ENCODE measurements at regions not wholly inside any gene's neighbourhood (a gene's known extent, or its start where the extent isn't known, plus 50 kb on each side); places are given as distances from the start of the nearest gene placed in this dataset.

DNA sequence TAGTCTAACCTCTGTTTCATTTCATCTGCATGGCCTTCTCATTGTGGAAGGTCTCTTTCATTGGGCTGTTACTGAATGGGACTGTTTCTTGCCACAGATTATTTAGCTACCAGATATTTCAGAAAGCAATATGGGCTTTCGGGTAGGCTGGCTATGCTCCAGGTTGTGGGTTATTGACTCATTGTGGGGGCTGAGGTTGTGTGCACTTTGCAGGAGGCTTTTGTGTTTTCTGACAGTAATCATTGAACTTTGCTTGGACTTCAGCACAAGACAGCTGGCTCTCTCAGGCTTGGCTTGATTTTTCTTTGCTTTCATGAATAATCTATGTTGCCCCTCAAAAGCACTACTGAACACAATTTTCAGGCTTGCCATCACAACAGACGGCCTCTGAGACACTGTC is 771.1 kb upstream of the TSPY4 start:
- no peak for DNase-seq

GRCh38 chrY:8570384-8570783 is 766.9 kb upstream of the TSPY4 start:
- DNase-seq = no peak

DNA sequence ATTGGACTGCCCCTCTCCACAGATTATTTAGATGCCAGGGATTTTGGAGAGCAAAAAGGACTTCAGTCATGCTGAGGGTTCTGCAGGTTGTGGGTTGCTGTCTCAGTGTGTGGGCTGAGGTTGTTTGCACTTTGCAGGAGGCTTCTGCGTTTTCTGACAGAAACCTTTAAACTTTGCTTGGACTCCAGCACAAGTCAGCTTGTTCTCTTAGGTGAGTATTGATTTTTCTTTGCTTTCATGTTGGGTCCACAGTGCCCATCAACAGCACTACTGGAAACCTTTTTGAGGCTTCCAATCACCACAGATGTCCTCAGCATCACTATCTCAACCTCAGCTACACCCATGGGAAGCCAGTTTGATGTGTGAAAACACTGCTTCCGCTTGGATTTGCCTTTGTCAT is 764.3 kb upstream of the TSPY4 start:
- no peak for DNase-seq

DNA sequence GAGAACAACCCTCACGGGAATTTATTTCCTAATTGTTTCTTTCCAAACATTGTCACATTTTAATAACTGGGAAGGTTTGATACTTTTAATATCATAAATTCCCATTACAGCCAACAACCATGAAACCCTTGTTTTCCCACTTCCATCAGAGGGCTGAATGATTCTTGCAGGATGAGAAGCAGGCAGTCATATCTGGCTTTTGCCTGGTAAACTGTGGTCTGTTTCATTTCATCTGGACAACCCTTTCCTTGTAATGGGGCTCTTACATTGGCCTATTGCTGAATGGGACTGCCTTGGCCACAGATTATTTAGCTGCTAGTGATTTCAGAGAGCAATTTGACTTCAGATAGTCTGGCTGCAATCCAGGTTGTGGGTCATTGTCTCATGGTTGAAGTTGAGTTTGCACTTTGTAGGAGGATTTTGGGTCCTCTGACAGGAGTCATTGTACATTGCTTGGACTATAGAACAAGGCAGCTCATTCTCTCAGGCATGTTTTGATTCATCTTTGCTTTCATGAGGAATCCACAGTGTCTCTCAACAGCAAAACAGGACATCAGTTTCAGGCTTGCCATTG is 754.9 kb upstream of the TSPY4 start:
- DNase-seq = no peak

- no peak for DNase-seq
Observed at GRCh38 chrY:8583191-8583590, 754.1 kb upstream of the TSPY4 start.

GRCh38 chrY:8590641-8591040 is 746.6 kb upstream of the TSPY4 start:
- no peak for DNase-seq

GRCh38 chrY:8591821-8592516 is 745.3 kb upstream of the TSPY4 start:
- no peak for DNase-seq

- DNase-seq = no peak
Observed at GRCh38 chrY:8594657-8595056, 742.6 kb upstream of the TSPY4 start.

- DNase-seq = no peak
Observed at GRCh38 chrY:8599141-8599540, 738.1 kb upstream of the TSPY4 start.

- DNase-seq = no peak
Observed at GRCh38 chrY:8610620-8611019, 726.6 kb upstream of the TSPY4 start.

DNA sequence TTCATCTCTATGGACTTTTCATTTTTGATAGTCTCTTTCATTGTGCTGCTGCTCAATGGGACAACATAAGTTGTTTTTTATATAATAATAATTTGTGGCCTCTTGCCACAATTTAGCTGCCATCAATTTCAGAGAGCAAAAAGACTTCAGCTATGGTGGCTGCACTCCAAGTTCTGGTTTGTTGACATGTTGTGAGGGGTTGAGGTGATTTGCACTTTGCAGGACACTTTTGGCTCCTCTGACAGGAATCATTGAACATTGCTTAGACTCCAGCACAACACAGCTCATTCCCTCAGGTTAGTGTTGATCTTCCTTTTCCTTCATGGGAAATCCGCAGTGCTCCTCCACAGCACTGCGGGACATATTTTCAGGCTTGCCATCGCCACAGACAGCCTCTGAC is 725.4 kb upstream of the TSPY4 start:
- DNase-seq = no peak

DNA sequence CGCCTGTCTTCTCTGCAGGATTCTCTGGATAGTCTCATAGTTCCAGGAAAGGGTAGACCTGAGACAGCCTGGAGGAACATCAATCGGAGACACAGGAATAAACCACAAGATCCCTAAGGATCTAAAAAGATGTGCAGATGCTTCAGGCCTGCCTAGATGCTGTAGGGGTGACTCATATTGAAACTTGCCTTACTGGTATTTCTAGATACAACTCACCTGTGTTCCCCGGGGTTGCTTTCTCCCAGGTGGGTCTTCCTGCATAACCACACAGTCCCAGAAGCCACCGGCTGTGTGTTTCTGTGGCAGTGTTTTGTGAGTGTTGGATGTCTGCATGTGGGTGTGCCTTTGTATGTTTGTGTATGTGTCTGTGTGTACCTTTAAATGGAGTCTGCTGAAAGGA is 719.0 kb upstream of the TSPY4 start:
- DNase-seq = no peak

GRCh38 chrY:8622156-8622555 is 715.1 kb upstream of the TSPY4 start:
- peak; percentile 2 for DNase-seq

GRCh38 chrY:8622856-8623255 is 714.4 kb upstream of the TSPY4 start:
- no peak for DNase-seq

- DNase-seq = peak; percentile 0
Observed at GRCh38 chrY:8629636-8630035, 707.6 kb upstream of the TSPY4 start.

DNA sequence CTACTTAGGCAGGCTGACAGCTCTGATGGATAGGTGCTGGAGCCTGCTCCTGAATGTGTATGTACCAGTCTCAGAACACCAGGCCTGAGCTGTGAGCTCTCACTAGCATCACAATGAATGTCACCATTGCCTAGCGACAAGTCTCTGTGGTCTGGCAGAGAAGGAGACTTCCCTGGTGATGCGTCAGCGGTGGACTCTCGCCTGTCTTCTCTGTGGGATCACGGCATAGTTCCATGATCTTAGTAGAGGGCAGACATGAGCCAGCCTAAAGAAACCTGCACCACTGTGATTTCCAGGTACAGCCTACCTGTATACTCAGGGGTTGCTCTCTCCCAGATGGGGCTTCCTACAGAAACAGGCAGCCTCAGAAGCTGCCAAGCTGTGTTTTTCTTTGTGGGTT is 699.2 kb upstream of the TSPY4 start:
- DNase-seq = no peak

DNA sequence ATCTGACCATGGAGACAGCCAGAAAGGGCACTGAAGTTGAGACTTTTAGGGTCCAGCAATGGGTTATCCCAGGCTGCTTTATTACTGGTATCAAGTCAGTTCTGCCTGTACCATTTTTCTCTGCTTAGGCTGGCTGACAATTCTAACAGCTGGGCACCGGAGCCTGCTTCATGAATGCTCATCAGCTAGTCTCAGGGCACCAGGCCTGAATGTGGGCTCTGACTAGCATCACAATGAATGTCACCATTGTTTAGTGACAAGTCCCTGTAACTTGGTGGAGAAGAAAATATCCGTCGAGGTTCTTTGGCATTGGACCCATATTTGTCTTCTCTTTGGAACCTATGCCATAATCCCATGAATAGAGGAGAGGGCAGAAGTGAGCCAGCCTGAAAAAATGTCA is 692.3 kb upstream of the TSPY4 start:
- DNase-seq = no peak

- DNase-seq = no peak
Observed at GRCh38 chrY:8652445-8652844, 684.8 kb upstream of the TSPY4 start.

- DNase-seq = no peak
Observed at GRCh38 chrY:8655017-8655416, 682.2 kb upstream of the TSPY4 start.

DNA sequence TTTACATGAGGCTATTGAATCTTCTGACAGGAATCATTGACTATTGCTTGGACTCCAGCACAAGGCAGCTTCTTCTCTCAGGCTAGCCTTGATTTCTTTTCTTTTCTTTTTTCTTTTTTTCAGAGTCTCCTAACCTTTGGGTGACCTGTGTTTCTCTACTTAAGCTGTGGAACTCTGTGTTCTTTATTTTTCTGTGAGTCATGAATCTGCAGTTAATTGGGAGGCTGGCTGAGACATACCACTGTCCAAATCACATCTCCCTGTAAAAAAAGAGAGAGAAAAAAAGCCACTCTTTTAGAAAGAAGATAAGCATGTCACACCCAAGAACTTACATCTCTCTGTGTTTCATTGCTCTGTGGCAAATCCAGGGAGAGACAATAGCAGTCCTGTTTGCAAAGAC is 681.2 kb upstream of the TSPY4 start:
- DNase-seq = no peak

- no peak for DNase-seq
Observed at GRCh38 chrY:8656515-8656914, 680.7 kb upstream of the TSPY4 start.

- DNase-seq = no peak
Observed at GRCh38 chrY:8659721-8660120, 677.5 kb upstream of the TSPY4 start.

GRCh38 chrY:8673896-8674295 is 663.4 kb upstream of the TSPY4 start:
- no peak for DNase-seq

- DNase-seq = no peak
Observed at GRCh38 chrY:8677336-8677935, 659.8 kb upstream of the TSPY4 start.

DNA sequence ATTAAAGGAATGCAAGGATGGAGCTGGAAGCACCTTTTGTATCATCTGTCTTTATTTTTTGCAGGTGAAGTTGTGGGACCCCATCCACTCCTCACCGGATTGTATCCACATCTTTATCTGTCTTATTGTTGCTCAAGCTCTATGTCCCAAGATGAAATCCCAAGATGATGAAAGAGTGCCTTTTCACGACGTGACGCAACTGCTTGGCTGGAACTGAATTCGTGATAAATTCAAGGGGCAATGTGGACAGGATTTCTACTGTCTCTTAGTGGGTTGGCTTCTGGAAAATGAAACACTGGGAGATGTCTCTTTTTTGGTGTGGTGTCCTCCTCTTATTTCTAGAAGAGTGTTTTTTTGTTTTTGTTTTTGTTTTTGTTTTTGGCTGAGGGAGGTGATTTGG is 650.1 kb upstream of the TSPY4 start:
- no peak for DNase-seq

Data from NCI-H2171 treated with DMSO at 0.1 percent for 48 hours (cell line).